GM18870 (cell line): ENCODE measurements at regions not wholly inside any gene's neighbourhood (a gene's known extent, or its start where the extent isn't known, plus 50 kb on each side); places are given as distances from the start of the nearest gene placed in this dataset.

Experiments
- ATAC-seq: cut with Tn5 transposase; IDR thresholded peaks from one replicate; pipeline ENCODE4 v1.9.1; 2021; ENCODE audit warnings: moderate library complexity; ENCODE audit not compliant: unreplicated experiment

GRCh38 chr2:118699447-118700175, 147.8 kb downstream of the EN1 start:
- ATAC-seq, result no peak

- ATAC-seq, result peak; percentile 48
Observed at GRCh38 chr2:118698564-118698963, 148.9 kb downstream of the EN1 start.

DNA sequence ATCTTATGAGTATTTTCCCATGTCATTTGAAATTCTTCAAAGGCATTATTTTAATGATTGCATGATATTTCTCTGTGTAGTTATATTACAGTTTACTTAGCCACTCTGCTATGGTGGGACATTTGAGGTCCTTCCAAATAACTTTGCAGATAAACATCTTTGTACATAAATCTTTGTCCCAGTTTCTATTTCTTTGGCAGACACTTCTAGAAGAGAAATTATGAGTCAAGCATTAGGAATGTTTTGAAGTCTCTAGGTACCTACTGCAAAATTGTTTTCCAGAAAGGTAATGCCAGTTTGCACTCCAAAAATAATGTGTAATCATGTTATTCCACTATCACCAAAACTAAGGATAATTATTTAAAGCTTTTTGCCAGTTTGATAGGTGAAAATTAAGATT, 149.7 kb downstream of the EN1 start:
- ATAC-seq, result no peak

GRCh38 chr2:118696786-118697465, 150.5 kb downstream of the EN1 start:
- no peak for ATAC-seq

GRCh38 chr2:118693287-118693822, 154.1 kb downstream of the EN1 start:
- no peak for ATAC-seq

GRCh38 chr2:118689874-118690273, 157.6 kb downstream of the EN1 start:
- no peak for ATAC-seq

- ATAC-seq, result no peak
Observed at GRCh38 chr2:118689456-118689855, 158.0 kb downstream of the EN1 start.

DNA sequence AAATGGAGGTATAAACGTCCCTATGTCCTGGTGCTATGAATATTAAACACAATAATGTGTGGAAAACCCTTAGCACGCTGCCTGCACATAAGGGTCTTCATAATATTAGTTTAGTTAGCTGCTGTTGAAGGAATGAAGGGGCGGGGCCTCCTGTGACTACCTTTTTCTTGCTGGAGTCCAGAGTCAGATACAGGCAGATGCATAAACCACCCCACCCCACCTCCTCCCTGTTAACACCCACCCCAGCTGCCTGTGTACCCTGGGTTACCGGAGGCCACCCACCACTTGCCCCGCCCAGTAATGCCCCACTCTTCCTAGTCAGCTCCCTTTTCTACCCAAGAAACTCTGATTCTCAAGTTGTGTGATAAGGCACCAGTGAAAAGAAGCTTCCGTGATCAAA, 158.4 kb downstream of the EN1 start:
- no peak for ATAC-seq

DNA sequence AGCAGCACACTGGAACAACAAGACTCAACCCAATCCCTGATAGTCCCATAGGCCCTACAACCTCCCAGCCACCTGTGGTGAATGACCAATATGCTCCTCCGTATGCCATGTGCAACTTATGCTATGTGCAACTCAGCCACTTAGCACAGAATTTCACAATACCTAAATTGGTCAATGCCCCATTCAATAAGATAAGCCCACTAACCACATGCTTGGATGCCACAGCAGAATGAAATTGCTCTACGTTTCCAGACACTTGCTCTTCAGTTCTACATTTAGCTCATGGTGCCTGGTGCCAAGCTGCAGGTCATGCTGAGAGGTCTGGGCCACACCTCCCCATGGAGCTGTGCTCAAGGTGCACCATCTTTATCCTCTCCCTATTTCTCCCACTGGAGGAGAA, 159.8 kb downstream of the EN1 start:
- no peak for ATAC-seq

- ATAC-seq, result no peak
Observed at GRCh38 chr2:118687192-118687591, 160.3 kb downstream of the EN1 start.

DNA sequence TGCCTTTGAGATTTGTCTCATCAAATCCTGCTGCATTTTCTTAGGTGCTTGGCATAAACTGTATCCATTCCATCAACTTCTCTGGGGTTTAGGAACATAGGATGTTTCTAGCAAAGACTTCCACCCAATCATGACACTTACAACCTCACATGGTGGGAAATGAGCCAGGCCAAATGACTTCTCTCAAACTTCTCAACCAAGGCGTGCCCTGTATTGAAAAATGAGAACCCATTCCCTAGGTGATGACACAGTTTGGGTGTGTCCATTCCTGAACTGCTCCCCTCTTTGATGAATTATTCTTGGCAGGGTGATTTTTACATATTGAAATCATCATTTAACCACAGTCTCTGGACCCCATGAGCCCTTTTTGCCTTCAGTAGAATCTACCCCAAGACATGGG, 161.1 kb downstream of the EN1 start:
- no peak for ATAC-seq

DNA sequence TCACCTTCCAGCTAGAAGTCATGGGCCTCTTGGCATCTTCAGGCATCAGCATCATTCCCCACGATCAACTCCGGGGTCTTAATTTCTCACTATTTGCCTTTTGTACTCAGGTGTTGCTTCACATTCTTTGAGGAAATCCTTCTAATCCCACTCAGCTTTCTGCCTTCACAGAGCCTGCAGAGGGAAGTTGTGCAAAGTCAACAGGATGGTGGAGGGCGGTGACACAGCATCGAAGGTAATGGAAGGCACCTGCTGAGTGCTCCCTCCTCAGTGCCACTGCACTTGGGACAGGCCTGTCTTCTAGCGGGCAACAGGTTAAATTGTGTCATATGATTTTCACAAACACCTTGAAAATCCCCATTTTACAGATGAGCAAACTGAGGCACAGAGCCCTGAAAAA, 164.0 kb downstream of the EN1 start:
- no peak for ATAC-seq

DNA sequence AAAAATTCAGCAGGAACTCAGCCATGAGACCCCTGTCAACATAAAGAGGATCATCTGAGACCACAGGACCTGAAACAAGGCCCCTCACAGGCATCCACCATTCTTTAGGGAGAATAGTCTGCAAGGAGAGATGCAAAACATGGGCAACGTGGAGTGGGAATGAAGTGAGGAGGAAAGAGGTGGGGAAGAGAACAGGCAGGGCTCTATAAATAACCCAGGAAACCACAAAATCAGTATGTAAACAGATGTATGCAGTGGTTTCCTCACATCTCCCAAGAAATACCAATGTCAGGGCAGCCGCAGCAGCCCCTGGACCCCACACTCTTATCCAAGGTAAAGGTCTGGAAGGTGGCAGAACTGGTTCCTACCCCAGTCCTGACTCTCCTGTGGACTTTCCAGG, 168.5 kb downstream of the EN1 start:
- no peak for ATAC-seq

DNA sequence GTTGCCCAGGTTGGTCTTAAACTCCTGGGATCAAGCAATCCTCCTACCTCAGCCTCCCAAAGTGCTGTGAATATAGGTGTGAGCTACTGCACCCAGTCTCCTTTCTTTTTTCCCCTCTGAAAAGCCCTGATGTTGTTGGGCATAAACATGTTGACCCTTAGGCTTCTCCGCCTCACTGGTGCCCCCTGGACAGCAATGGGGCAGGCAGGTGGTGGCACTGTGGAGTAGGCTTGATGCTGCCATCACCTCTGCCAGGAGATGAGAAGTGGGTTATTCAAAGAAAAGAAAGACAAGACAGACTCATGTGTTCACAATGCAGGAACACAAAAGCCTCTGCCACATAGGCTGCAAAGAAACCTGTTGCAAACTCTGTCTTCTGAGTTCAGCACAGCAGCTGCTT, 169.9 kb downstream of the EN1 start:
- ATAC-seq, result no peak

DNA sequence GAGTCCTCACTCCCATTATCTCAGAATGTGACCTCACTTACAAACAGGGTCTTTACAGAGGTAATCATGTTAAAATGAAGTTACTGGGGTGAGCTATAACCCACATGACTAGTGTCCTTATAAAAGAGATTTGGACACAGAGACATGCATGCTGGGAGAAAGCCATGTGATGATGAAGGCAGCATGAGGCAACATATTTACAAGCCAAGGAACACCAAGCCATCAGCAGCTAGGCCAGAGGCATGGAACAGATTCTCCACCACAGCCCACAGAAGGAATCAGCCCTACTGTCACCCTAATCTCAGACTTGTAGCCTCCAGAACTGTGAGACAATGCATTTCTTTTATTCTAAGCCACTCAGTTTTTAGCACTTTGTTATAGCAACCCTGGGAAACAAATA, 171.9 kb downstream of the EN1 start:
- no peak for ATAC-seq

- ATAC-seq, result no peak
Observed at GRCh38 chr2:118672571-118673158, 174.8 kb downstream of the EN1 start.

- ATAC-seq, result no peak
Observed at GRCh38 chr2:118671701-118672454, 175.6 kb downstream of the EN1 start.

GRCh38 chr2:118670838-118671237, 176.6 kb downstream of the EN1 start:
- ATAC-seq, result no peak

GRCh38 chr2:118670276-118670675, 177.2 kb downstream of the EN1 start:
- no peak for ATAC-seq

- no peak for ATAC-seq
Observed at GRCh38 chr2:118669654-118670053, 177.8 kb downstream of the EN1 start.
